Endothelial cell of umbilical vein (primary cell): ENCODE measurements at regions not wholly inside any gene's neighbourhood (a gene's known extent, or its start where the extent isn't known, plus 50 kb on each side); places are given as distances from the start of the nearest gene placed in this dataset.

Experiments used
- BruUV-seq: library from RNA; stranded (reverse); fragments of 400-500 nt; replicated peaks from 2 replicates; lab custom pipeline; 2021; lab: Mats Ljungman, UMichigan
- CTCF ChIA-PET: fragments of 300-600, 350-600 bp; sonication (Branson Sonifier 250); formaldehyde crosslinking; loops from one replicate; lab custom pipeline; 2021; ENCODE audit warnings: antibody characterized with exemption, inconsistent platforms; lab: Charles Lee
- POLR2A ChIA-PET: fragments of 300-600, 350-600 bp; sonication (Branson Sonifier 250); formaldehyde crosslinking; loops from one replicate; lab custom pipeline; 2021; ENCODE audit warnings: antibody characterized with exemption, inconsistent platforms; lab: Charles Lee
- DNase-seq: peaks from one replicate; pipeline ENCODE4 v3.0.0-alpha.2; 2011; ENCODE audit warnings: low read depth, low spot score
- FAIRE-seq: peaks from 2 replicates; lab custom pipeline; 2011; peaks lifted over from hg19 to GRCh38; lab: Jason Lieb, UNC
- H2AFZ ChIP-seq: 2 replicates; pipeline ENCODE4 v1.6.0; 2012; ENCODE audit warnings: low read depth, low read length, control low read depth, inconsistent platforms
- H3K27ac ChIP-seq: 2 replicates; pipeline ENCODE4 v1.5.1; 2011; ENCODE audit warnings: low read depth, mild to moderate bottlenecking, control low read depth, low read length, moderate library complexity; ENCODE audit not compliant: insufficient read depth
- H3K27me3 ChIP-seq, 2 experiments: 2 replicates each; pipeline versions ENCODE4 v1.6.0 to v1.6.1; 2011; ENCODE audit warnings: low read length in 2 of 2, mixed read lengths in 1 of 2; ENCODE audit not compliant: control insufficient read depth in 2 of 2, insufficient read depth in 2 of 2
- H3K36me3 ChIP-seq, 2 experiments: 2 replicates in 1 of 2; 3 replicates in 1 of 2; pipeline ENCODE4 v1.5.1; 2011; ENCODE audit warnings: low read length in 2 of 2, mild to moderate bottlenecking in 1 of 2, moderate library complexity in 1 of 2; ENCODE audit not compliant: control insufficient read depth in 2 of 2, insufficient read depth in 2 of 2; ENCODE audit errors: extremely low read depth in 1 of 2
- H3K4me1 ChIP-seq: 3 replicates; pipeline ENCODE4 v1.5.1; 2011; ENCODE audit warnings: mild to moderate bottlenecking, low read length; ENCODE audit not compliant: control insufficient read depth, insufficient read depth; ENCODE audit errors: extremely low read depth
- H3K4me2 ChIP-seq: 2 replicates; pipeline ENCODE4 v1.6.1; 2011; ENCODE audit warnings: low read length, control low read depth, mixed read lengths; ENCODE audit not compliant: insufficient read depth
- H3K4me3 ChIP-seq, 3 experiments: fragments of 200-600 bp in 1 of 3; sonication (generic), shearing (Covaris generic) in 1 of 3; replicated peaks in 1 of 3; 2 replicates each; pipeline ENCODE4 v1.5.1; 2011 to 2016; ENCODE audit warnings: control low read depth in 3 of 3, low read length in 3 of 3, mild to moderate bottlenecking in 2 of 3, inconsistent platforms in 1 of 3, low read depth in 1 of 3, moderate library complexity in 1 of 3; ENCODE audit not compliant: insufficient read depth in 1 of 3
- H3K79me2 ChIP-seq: 2 replicates; pipeline ENCODE4 v1.6.0; 2012; ENCODE audit warnings: low read length, inconsistent platforms; ENCODE audit not compliant: control insufficient read depth, insufficient read depth
- H3K9ac ChIP-seq: replicated peaks from 2 replicates; pipeline ENCODE3; 2011; ENCODE audit warnings: low read length, control low read depth; ENCODE audit not compliant: insufficient read depth; ENCODE audit errors: extremely low read depth
- H3K9me1 ChIP-seq: replicated peaks from 3 replicates; pipeline ENCODE4 v1.6.0; 2011; ENCODE audit warnings: mild to moderate bottlenecking, low read length; ENCODE audit not compliant: control insufficient read depth, insufficient read depth; ENCODE audit errors: extremely low read depth
- H3K9me3 ChIP-seq: replicated peaks from 2 replicates; pipeline ENCODE4 v1.5.1; 2012; ENCODE audit warnings: low read length, inconsistent platforms; ENCODE audit not compliant: control insufficient read depth, insufficient read depth
- H4K20me1 ChIP-seq: replicated peaks from 2 replicates; pipeline ENCODE3; 2011; ENCODE audit warnings: mild to moderate bottlenecking, low read length; ENCODE audit not compliant: control insufficient read depth, insufficient read depth; ENCODE audit errors: extremely low read depth
- CTCF ChIP-seq, 2 donors: IDR thresholded peaks; 1 replicate in 1 of 2; 2 replicates in 1 of 2; pipeline ENCODE4 v1.5.1; 2011; ENCODE audit warnings: low read length in 2 of 2, mild to moderate bottlenecking in 2 of 2, moderate library complexity in 2 of 2, control low read depth in 1 of 2, inconsistent platforms in 1 of 2, low read depth in 1 of 2; ENCODE audit not compliant: insufficient read depth in 1 of 2; ENCODE audit errors: extremely low read depth in 1 of 2
- EZH2 ChIP-seq: IDR thresholded peaks from 2 replicates; pipeline ENCODE4 v1.6.1; 2012; ENCODE audit warnings: borderline replicate concordance, low read depth, mild to moderate bottlenecking, moderate library complexity, low read length, inconsistent platforms; ENCODE audit not compliant: severe bottlenecking
- FOS ChIP-seq: IDR thresholded peaks from 2 replicates; pipeline ENCODE4 v1.6.1; 2011; ENCODE audit warnings: mild to moderate bottlenecking, low read length, moderate library complexity, borderline replicate concordance; ENCODE audit not compliant: insufficient read depth
- GATA2 ChIP-seq: IDR thresholded peaks from 2 replicates; pipeline ENCODE4 v1.7.0; 2011; ENCODE audit warnings: low read depth, mild to moderate bottlenecking, moderate library complexity, mixed read lengths, low read length; ENCODE audit not compliant: insufficient read length, insufficient read depth
- JUN ChIP-seq: IDR thresholded peaks from 2 replicates; pipeline ENCODE4 v1.6.1; 2011; ENCODE audit warnings: borderline replicate concordance, low read depth; ENCODE audit not compliant: insufficient read length, insufficient read depth
- MYC ChIP-seq: IDR thresholded peaks from one replicate; pipeline ENCODE4 v1.6.1; 2011; ENCODE audit warnings: mild to moderate bottlenecking, low read depth, low read length
- POLR2A ChIP-seq: IDR thresholded peaks from 2 replicates; pipeline ENCODE4 v1.6.1; 2012; ENCODE audit warnings: low read depth, mild to moderate bottlenecking, control low read depth, low read length
- POLR2AphosphoS5 ChIP-seq: IDR thresholded peaks from 2 replicates; pipeline ENCODE4 v1.6.1; 2012; ENCODE audit warnings: low read depth, mild to moderate bottlenecking, control low read depth, low read length, moderate library complexity; ENCODE audit not compliant: insufficient read depth
- dilution Hi-C: fragments of 300-500 bp; cut with MboI; formaldehyde crosslinking; loops from one replicate; pipeline ENCODE4 v1.15.0; 2019; ENCODE audit warnings: low sequenced_read_pairs; ENCODE audit not compliant: extremely low pct_ligation_motif_present
- intact Hi-C: fragments of 100-400 bp; cut with micrococcal nuclease; formaldehyde crosslinking; loops from one replicate; pipeline ENCODE4 v1.10.0; 2022
- TF ChIP-seq, protein P1 (sequence below): IDR thresholded peaks from 2 replicates; pipeline ENCODE4 v1.6.1; 2011; ENCODE audit not compliant: insufficient read depth, insufficient read length

DNA sequence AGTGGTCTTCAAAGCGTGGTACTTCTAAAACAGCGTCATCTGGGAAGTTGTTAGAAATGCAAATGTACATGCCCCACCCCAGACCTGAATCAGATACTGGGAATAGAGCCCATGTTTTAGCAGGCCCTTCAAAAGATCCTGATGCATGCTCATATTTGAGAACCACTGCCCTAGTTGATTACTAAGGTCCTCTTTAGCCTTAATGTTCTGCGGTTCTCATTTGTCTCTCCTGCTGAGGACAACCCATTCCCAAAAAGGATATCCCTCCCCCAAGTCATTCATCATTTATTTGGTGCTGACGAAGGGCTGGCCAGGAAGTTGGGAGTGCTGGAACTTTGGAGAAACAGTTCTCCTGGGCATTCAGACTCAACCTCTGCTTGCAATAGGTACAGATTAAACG lies 92.4 kb upstream of the RALGPS2 start:
- DNase-seq (no peak), FAIRE-seq (no peak)
- H3K27me3 ChIP-seq: no peaks in the 10 kb centered on the region
- H3K36me3 ChIP-seq: no peaks in the 10 kb centered on the region
- no peak overlapping the region for H3K9ac ChIP-seq
- H4K20me1 ChIP-seq: no peaks in the 10 kb centered on the region
- no TSS peak for BruUV-seq
- H3K27ac ChIP-seq: no peak overlapping the region
- no peaks in the 10 kb centered on the region for H3K9me3 ChIP-seq
- intact Hi-C loops: no loop called here
- no peak overlapping the region for H3K4me3 ChIP-seq
- dilution Hi-C loops: no loop called here
- no peaks in the 10 kb centered on the region for H3K79me2 ChIP-seq
- TF ChIP-seq EZH2: no peak
- TF ChIP-seq CTCF (IDR thresholded peaks at IDR 0.05; ENCODE audit: extremely low read depth in 1 of 2, insufficient read depth in 1 of 2, low read depth in 1 of 2, low read length in 2 of 2): no peak
- TF ChIP-seq GATA2: no peak
- TF ChIP-seq MYC: no peak
- TF ChIP-seq, protein P1, sequence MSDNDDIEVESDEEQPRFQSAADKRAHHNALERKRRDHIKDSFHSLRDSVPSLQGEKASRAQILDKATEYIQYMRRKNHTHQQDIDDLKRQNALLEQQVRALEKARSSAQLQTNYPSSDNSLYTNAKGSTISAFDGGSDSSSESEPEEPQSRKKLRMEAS: no peak
- TF ChIP-seq JUN: no peak
- TF ChIP-seq POLR2AphosphoS5: no peak
- TF ChIP-seq POLR2A: no peak
- no peak for TF ChIP-seq FOS
- POLR2A ChIA-PET: no interaction called here
- no peaks in the 10 kb centered on the region for H3K9me1 ChIP-seq
- no peak overlapping the region for H3K4me2 ChIP-seq
- H2AFZ ChIP-seq: no peak overlapping the region
- CTCF ChIA-PET: no interaction called here
- no peaks in the 10 kb centered on the region for H3K4me1 ChIP-seq
